ENCODE measurements at regions not wholly inside any gene's neighbourhood (a gene's known extent, or its start where the extent isn't known, plus 50 kb on each side); places are given as distances from the start of the nearest gene placed in this dataset.

GRCh38 chrY:19317271-19317987, 427.1 kb downstream of the KDM5D start:
- TF ChIP-seq, protein P1, sequence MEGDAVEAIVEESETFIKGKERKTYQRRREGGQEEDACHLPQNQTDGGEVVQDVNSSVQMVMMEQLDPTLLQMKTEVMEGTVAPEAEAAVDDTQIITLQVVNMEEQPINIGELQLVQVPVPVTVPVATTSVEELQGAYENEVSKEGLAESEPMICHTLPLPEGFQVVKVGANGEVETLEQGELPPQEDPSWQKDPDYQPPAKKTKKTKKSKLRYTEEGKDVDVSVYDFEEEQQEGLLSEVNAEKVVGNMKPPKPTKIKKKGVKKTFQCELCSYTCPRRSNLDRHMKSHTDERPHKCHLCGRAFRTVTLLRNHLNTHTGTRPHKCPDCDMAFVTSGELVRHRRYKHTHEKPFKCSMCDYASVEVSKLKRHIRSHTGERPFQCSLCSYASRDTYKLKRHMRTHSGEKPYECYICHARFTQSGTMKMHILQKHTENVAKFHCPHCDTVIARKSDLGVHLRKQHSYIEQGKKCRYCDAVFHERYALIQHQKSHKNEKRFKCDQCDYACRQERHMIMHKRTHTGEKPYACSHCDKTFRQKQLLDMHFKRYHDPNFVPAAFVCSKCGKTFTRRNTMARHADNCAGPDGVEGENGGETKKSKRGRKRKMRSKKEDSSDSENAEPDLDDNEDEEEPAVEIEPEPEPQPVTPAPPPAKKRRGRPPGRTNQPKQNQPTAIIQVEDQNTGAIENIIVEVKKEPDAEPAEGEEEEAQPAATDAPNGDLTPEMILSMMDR (IDR thresholded peaks at IDR 0.05) = no peak
- Histone ChIP-seq H2AFZ (no peak overlapping the region), H3K79me2 (no peaks in the 10 kb centered on the region), H3K4me1 (no peaks in the 10 kb centered on the region), H3K9me3 (ENCODE audit: control insufficient read depth, low read length) (no peaks in the 10 kb centered on the region), H3K27me3 (ENCODE audit: control insufficient read depth, insufficient read depth, low read length) (no peaks in the 10 kb centered on the region), H3K9ac (no peak overlapping the region), H3K4me3 (ENCODE audit: low read depth, low read length) (no peak overlapping the region), H3K27ac (no peak overlapping the region), H3K4me2 (ENCODE audit: low read length) (no peak overlapping the region), H3K36me3 (ENCODE audit: control insufficient read depth, insufficient read depth, low read length) (no peaks in the 10 kb centered on the region)

- H3K4me1 ChIP-seq = no peaks in the 10 kb centered on the region
- H3K9ac ChIP-seq = no peak overlapping the region
These were observed 436.9 kb downstream of the KDM5D start for GRCh38 chrY:19307627-19308026.

GRCh38 chrY:19303136-19303535, 441.4 kb downstream of the KDM5D start:
- Histone ChIP-seq H3K36me3 (ENCODE audit: control insufficient read depth, insufficient read depth, low read length) (no peaks in the 10 kb centered on the region), H2AFZ (no peak overlapping the region), H3K4me2 (ENCODE audit: low read length) (no peak overlapping the region), H3K9me3 (ENCODE audit: control insufficient read depth, low read length) (no peaks in the 10 kb centered on the region), H3K4me1 (no peaks in the 10 kb centered on the region), H3K27me3 (ENCODE audit: control insufficient read depth, insufficient read depth, low read length) (no peaks in the 10 kb centered on the region), H3K9ac (no peak overlapping the region), H3K79me2 (no peaks in the 10 kb centered on the region), H3K4me3 (ENCODE audit: low read depth, low read length) (no peak overlapping the region), H3K27ac (no peak overlapping the region)
- TF ChIP-seq, protein P1 (IDR thresholded peaks at IDR 0.05) = no peak

More at GRCh38 chrY:19307627-19308026, 436.9 kb downstream of the KDM5D start:
- no peak overlapping the region for H3K4me3 ChIP-seq (ENCODE audit: low read depth, low read length)
- no peak overlapping the region for H2AFZ ChIP-seq
- H3K79me2 ChIP-seq = no peaks in the 10 kb centered on the region
- H3K36me3 ChIP-seq (ENCODE audit: control insufficient read depth, insufficient read depth, low read length) = no peaks in the 10 kb centered on the region
- H3K9me3 ChIP-seq (ENCODE audit: control insufficient read depth, low read length) = no peaks in the 10 kb centered on the region
- H3K27me3 ChIP-seq (ENCODE audit: control insufficient read depth, insufficient read depth, low read length) = no peaks in the 10 kb centered on the region
- no peak overlapping the region for H3K27ac ChIP-seq
- TF ChIP-seq, protein P1 (IDR thresholded peaks at IDR 0.05) = no peak
- H3K4me2 ChIP-seq (ENCODE audit: low read length) = no peak overlapping the region

- Histone ChIP-seq H3K27ac (no peak overlapping the region), H3K4me1 (no peaks in the 10 kb centered on the region), H3K9ac (no peak overlapping the region), H3K4me3 (ENCODE audit: low read depth, low read length) (no peak overlapping the region), H3K9me3 (ENCODE audit: control insufficient read depth, low read length) (no peaks in the 10 kb centered on the region), H2AFZ (no peak overlapping the region), H3K4me2 (ENCODE audit: low read length) (no peak overlapping the region), H3K27me3 (ENCODE audit: control insufficient read depth, insufficient read depth, low read length) (no peaks in the 10 kb centered on the region), H3K36me3 (ENCODE audit: control insufficient read depth, insufficient read depth, low read length) (no peaks in the 10 kb centered on the region), H3K79me2 (no peaks in the 10 kb centered on the region)
- TF ChIP-seq, protein P1 (IDR thresholded peaks at IDR 0.05) = no peak
These were observed 453.6 kb downstream of the KDM5D start for GRCh38 chrY:19290925-19291324.

GRCh38 chrY:19274076-19274475, 470.4 kb downstream of the KDM5D start:
- Histone ChIP-seq H3K79me2 (no peaks in the 10 kb centered on the region), H2AFZ (no peak overlapping the region), H3K36me3 (ENCODE audit: control insufficient read depth, insufficient read depth, low read length) (no peaks in the 10 kb centered on the region), H3K27ac (no peak overlapping the region), H3K27me3 (ENCODE audit: control insufficient read depth, insufficient read depth, low read length) (no peaks in the 10 kb centered on the region), H3K9ac (no peak overlapping the region), H3K9me3 (ENCODE audit: control insufficient read depth, low read length) (no peaks in the 10 kb centered on the region), H3K4me1 (no peaks in the 10 kb centered on the region), H3K4me2 (ENCODE audit: low read length) (no peak overlapping the region), H3K4me3 (ENCODE audit: low read depth, low read length) (no peak overlapping the region)
- TF ChIP-seq, protein P1 (IDR thresholded peaks at IDR 0.05) = no peak

Measured in parathyroid adenoma (tissue), 2 donors.